ENCODE measurements at regions not wholly inside any gene's neighbourhood (a gene's known extent, or its start where the extent isn't known, plus 50 kb on each side); places are given as distances from the start of the nearest gene placed in this dataset.

- no peak for ATAC-seq (ENCODE audit: low read depth in 2 of 2)
- Mint-ChIP-seq H3K4me3 (no peak overlapping the region), H3K36me3 (no peaks in the 10 kb centered on the region), H3K27me3 (peaks cover 5 to 12% (median 7%) of the 10 kb centered on the region in 3 donors), H3K27ac (no peak overlapping the region), H3K4me1 (no peaks in the 10 kb centered on the region), H3K9me3 (peaks cover 0 to 13% (median 6%) of the 10 kb centered on the region in 7 donors)
- no peak for DNase-seq
Observed at GRCh38 chr10:28929942-28930341, 252.6 kb downstream of the BAMBI start.

- DNase-seq: no peak
Observed at GRCh38 chr10:28930514-28931495, 253.5 kb downstream of the BAMBI start.

GRCh38 chr10:28935061-28935460 lies 257.7 kb downstream of the BAMBI start:
- H3K27me3 Mint-ChIP-seq: no peaks in the 10 kb centered on the region
- ATAC-seq (ENCODE audit: low read depth in 2 of 2) (no peak), DNase-seq (no peak)
- peaks cover 4 to 20% (median 8%) of the 10 kb centered on the region in 7 donors for H3K9me3 Mint-ChIP-seq
- H3K4me1 Mint-ChIP-seq: no peaks in the 10 kb centered on the region
- H3K36me3 Mint-ChIP-seq: no peaks in the 10 kb centered on the region
- H3K4me3 Mint-ChIP-seq: no peak overlapping the region
- H3K27ac Mint-ChIP-seq: no peak overlapping the region

More at GRCh38 chr10:28930514-28931495, 253.5 kb downstream of the BAMBI start:
- no peak for ATAC-seq (ENCODE audit: low read depth in 2 of 2)
- Mint-ChIP-seq H3K27ac (no peak overlapping the region), H3K36me3 (no peaks in the 10 kb centered on the region), H3K4me1 (no peaks in the 10 kb centered on the region), H3K9me3 (peaks cover 0 to 14% (median 9%) of the 10 kb centered on the region in 7 donors), H3K27me3 (peaks cover 5 to 7% (median 5%) of the 10 kb centered on the region in 3 donors), H3K4me3 (no peak overlapping the region)

- peaks cover 4 to 20% (median 8%) of the 10 kb centered on the region in 7 donors for H3K9me3 Mint-ChIP-seq
- no peaks in the 10 kb centered on the region for H3K36me3 Mint-ChIP-seq
- H3K27ac Mint-ChIP-seq: no peak overlapping the region
- ATAC-seq (ENCODE audit: low read depth in 2 of 2): no peak
- H3K4me1 Mint-ChIP-seq: no peaks in the 10 kb centered on the region
- H3K4me3 Mint-ChIP-seq: no peak overlapping the region
- no peak for DNase-seq
- no peaks in the 10 kb centered on the region for H3K27me3 Mint-ChIP-seq
Observed at GRCh38 chr10:28937959-28938358, 260.6 kb downstream of the BAMBI start.

GRCh38 chr10:28938745-28939144 lies 261.4 kb downstream of the BAMBI start:
- Mint-ChIP-seq H3K27ac (no peak overlapping the region), H3K4me3 (no peak overlapping the region), H3K36me3 (no peaks in the 10 kb centered on the region), H3K9me3 (peaks cover under 1 to 15% (median 4%) of the 10 kb centered on the region in 7 donors), H3K4me1 (no peaks in the 10 kb centered on the region), H3K27me3 (no peaks in the 10 kb centered on the region)
- no peak for DNase-seq
- ATAC-seq (ENCODE audit: low read depth in 2 of 2): no peak

- no peak for ATAC-seq (ENCODE audit: low read depth in 2 of 2)
- Mint-ChIP-seq H3K4me3 (no peak overlapping the region), H3K27ac (no peak overlapping the region), H3K4me1 (no peaks in the 10 kb centered on the region), H3K9me3 (peaks cover 0 to 13% (median 5%) of the 10 kb centered on the region in 7 donors), H3K27me3 (no peaks in the 10 kb centered on the region), H3K36me3 (no peaks in the 10 kb centered on the region)
- DNase-seq: no peak
Observed at GRCh38 chr10:28939281-28940157, 262.2 kb downstream of the BAMBI start.

- no peaks in the 10 kb centered on the region for H3K4me1 Mint-ChIP-seq
- no peaks in the 10 kb centered on the region for H3K36me3 Mint-ChIP-seq
- no peaks in the 10 kb centered on the region for H3K27me3 Mint-ChIP-seq
- no peak for DNase-seq
- ATAC-seq (ENCODE audit: low read depth in 2 of 2): no peak
- H3K9me3 Mint-ChIP-seq: peaks cover under 1 to 15% (median 7%) of the 10 kb centered on the region in 7 donors
- H3K27ac Mint-ChIP-seq: no peak overlapping the region
- H3K4me3 Mint-ChIP-seq: no peak overlapping the region
Observed at GRCh38 chr10:28940158-28940888, 263.0 kb downstream of the BAMBI start.

GRCh38 chr10:28942012-28942411 lies 264.7 kb downstream of the BAMBI start:
- Mint-ChIP-seq H3K4me3 (no peak overlapping the region), H3K36me3 (no peaks in the 10 kb centered on the region), H3K9me3 (peaks cover 4 to 18% (median 6%) of the 10 kb centered on the region in 7 donors), H3K4me1 (no peaks in the 10 kb centered on the region), H3K27me3 (no peaks in the 10 kb centered on the region), H3K27ac (no peak overlapping the region)
- ATAC-seq (ENCODE audit: low read depth in 2 of 2): no peak
- DNase-seq: no peak

- Mint-ChIP-seq H3K9me3 (peaks cover 2 to 20% (median 4%) of the 10 kb centered on the region in 7 donors), H3K27ac (no peak overlapping the region), H3K36me3 (no peaks in the 10 kb centered on the region), H3K27me3 (peaks cover 0 to 9% (median 0%) of the 10 kb centered on the region in 3 donors), H3K4me1 (no peaks in the 10 kb centered on the region), H3K4me3 (no peak overlapping the region)
- DNase-seq: no peak
- no peak for ATAC-seq (ENCODE audit: low read depth in 2 of 2)
Observed at GRCh38 chr10:28945959-28946358, 268.6 kb downstream of the BAMBI start.

GRCh38 chr10:28946479-28946878 lies 269.2 kb downstream of the BAMBI start:
- DNase-seq (no peak), ATAC-seq (ENCODE audit: low read depth in 2 of 2) (no peak)
- H3K27me3 Mint-ChIP-seq: peaks cover 0 to 9% (median 0%) of the 10 kb centered on the region in 3 donors

GRCh38 chr10:28947171-28947570 lies 269.9 kb downstream of the BAMBI start:
- ATAC-seq (ENCODE audit: low read depth in 2 of 2) (no peak), DNase-seq (no peak)
- H3K4me3 Mint-ChIP-seq: no peak overlapping the region
- no peak overlapping the region for H3K27ac Mint-ChIP-seq
- peaks cover 2 to 20% (median 4%) of the 10 kb centered on the region in 7 donors for H3K9me3 Mint-ChIP-seq
- H3K4me1 Mint-ChIP-seq: no peaks in the 10 kb centered on the region
- H3K27me3 Mint-ChIP-seq: peaks cover 0 to 9% (median 3%) of the 10 kb centered on the region in 3 donors
- H3K36me3 Mint-ChIP-seq: no peaks in the 10 kb centered on the region

More at GRCh38 chr10:28946479-28946878, 269.2 kb downstream of the BAMBI start:
- no peaks in the 10 kb centered on the region for H3K4me1 Mint-ChIP-seq
- no peak overlapping the region for H3K4me3 Mint-ChIP-seq
- no peak overlapping the region for H3K27ac Mint-ChIP-seq
- H3K36me3 Mint-ChIP-seq: no peaks in the 10 kb centered on the region
- H3K9me3 Mint-ChIP-seq: peaks cover 2 to 20% (median 4%) of the 10 kb centered on the region in 7 donors

GRCh38 chr10:28948046-28948445 lies 270.7 kb downstream of the BAMBI start:
- Mint-ChIP-seq H3K27me3 (peaks cover under 1 to 9% (median 6%) of the 10 kb centered on the region in 3 donors), H3K36me3 (no peaks in the 10 kb centered on the region), H3K9me3 (peaks cover 2 to 20% (median 4%) of the 10 kb centered on the region in 7 donors), H3K27ac (no peak overlapping the region), H3K4me3 (no peak overlapping the region), H3K4me1 (no peaks in the 10 kb centered on the region)
- no peak for DNase-seq
- ATAC-seq (ENCODE audit: low read depth in 2 of 2): no peak

Measured in naive B cell (primary cell).